Hematopoietic multipotent progenitor cell treated with erythropoietin and hydrocortisone succinate and interleukin-3 and kit ligand, for 17 days (in vitro differentiated cells): ENCODE measurements at regions not wholly inside any gene's neighbourhood (a gene's known extent, or its start where the extent isn't known, plus 50 kb on each side); places are given as distances from the start of the nearest gene placed in this dataset.

Experiments used
- DNase-seq: peaks from one replicate; pipeline ENCODE4 v3.0.0-alpha.2; 2015; ENCODE audit warnings: low spot score

DNA sequence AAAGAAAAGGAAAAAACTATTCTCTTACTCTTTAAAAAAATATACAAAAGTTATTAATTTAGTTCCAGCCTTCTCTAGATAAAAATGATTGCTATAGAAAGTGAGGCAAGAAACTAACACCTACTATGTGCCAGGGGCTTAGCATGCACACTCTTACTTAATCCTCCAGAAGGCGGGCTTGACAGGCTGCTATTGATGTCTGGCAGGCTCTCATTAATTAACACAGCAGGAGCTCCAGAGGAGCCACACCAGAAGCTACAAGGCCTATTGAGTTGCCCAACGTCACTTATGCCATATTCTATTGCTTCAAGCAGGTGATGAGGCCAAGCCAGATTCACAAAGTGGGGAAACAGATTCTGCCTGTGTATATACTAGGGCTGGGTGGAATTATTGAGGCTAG, 54.6 kb upstream of the CLINT1 start:
- no peak for DNase-seq

DNA sequence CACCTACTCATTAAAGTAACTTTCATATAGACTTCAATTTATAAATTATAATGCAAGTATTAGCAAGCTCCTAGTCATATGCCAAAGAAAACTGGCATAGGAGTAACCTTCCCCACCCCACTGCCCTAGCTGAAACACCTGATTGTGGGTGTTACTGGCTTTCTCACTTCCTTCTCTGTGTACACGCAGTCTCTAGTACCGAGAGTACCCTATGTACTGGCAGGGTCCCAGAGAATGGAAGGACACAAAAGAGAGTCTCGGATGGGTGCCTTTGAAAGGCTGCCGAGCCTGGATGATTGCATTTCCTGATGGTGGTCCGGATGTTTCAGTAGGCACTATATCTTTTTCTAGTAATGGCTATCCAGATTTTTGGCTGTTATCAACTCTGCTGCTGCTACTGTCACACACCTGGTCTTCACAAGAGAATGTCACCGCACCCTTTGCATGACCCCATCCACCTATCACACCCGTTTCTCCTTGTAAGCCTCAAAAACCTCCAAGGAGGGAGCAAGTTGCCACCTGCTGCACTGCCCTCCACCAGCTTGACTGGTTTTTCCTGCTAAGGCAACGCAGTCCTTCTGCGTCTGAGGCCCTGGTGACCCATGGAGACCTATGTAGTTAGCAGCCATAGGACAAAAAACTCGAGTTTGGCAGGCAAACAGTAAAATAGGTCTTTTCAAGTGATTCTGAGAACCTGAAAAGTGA, 53.8 kb upstream of the CLINT1 start:
- no peak for DNase-seq

DNA sequence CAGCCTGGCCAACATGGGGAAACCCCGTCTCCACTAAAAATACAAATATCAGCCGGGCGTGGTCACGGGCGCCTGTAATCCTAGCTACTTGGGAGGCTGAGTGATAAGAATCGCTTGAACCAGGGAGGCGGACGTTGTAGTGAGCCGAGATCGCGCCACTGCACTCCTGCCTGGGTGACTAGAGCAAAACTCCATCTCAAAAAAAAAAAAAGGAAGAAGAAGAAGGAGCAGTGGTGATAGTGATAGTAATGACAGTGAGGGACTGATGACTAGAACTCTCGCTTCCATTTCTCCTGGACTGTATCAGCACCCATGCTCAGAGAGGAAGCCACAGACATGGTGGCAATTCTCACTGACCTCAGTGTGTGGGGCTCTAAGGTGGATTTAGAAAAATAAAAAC, 52.6 kb upstream of the CLINT1 start:
- DNase-seq, result no peak
